ENCODE measurements at regions not wholly inside any gene's neighbourhood (a gene's known extent, or its start where the extent isn't known, plus 50 kb on each side); places are given as distances from the start of the nearest gene placed in this dataset.

- intact Hi-C loops (cut with micrococcal nuclease; ENCODE audit: unreplicated experiment) (no loop called here), in situ Hi-C loops (cut with HindIII; ENCODE audit: extremely low pct_ligation_motif_present, low pct_unique_long_range_greater_than_20kb) (no loop called here)
- FAIRE-seq: no peak
- Histone ChIP-seq H3K36me3 (replicated peaks in 1 of 2; ENCODE audit: control insufficient read depth in 1 of 2, insufficient read depth in 2 of 2, low read length in 2 of 2) (no peaks in the 10 kb centered on the region), H2AFZ (ENCODE audit: low read length) (no peak overlapping the region), H3K4me2 (ENCODE audit: low read depth, low read length) (no peak overlapping the region), H3K9ac (ENCODE audit: insufficient read depth, low read depth, low read length) (no peak overlapping the region), H4K20me1 (ENCODE audit: insufficient read depth, low read length) (no peaks in the 10 kb centered on the region), H3K4me1 (ENCODE audit: insufficient read depth, low read length) (no peaks in the 10 kb centered on the region), H3K27me3 (ENCODE audit: control insufficient read depth in 1 of 2, insufficient read depth in 2 of 2, low read length in 2 of 2) (no peaks in the 10 kb centered on the region), H3K4me3 (replicated peaks in 1 of 3; ENCODE audit: insufficient read depth in 1 of 3, low read depth in 2 of 3, low read length in 3 of 3) (no peak overlapping the region), H3K27ac (ENCODE audit: extremely low read length, insufficient read depth, low read length) (no peak overlapping the region), H3K9me3 (ENCODE audit: low read length) (no peaks in the 10 kb centered on the region), H3K79me2 (ENCODE audit: insufficient read depth, low read length) (no peaks in the 10 kb centered on the region)
- no TSS peak for BruUV-seq (replicated peaks)
- ATAC-seq: no peak
- ChIA-PET CTCF (ENCODE audit: low intra/inter-chr PET ratio, low total read pairs) (no interaction called here), POLR2A (no interaction called here)
- WGBS (ENCODE audit: low lambda C conversion rate): 64% methylated on average over 3 of the region's 3 CpGs
- DNase-seq (ENCODE audit: low spot score): no peak
- TF ChIP-seq SYNCRIP (IDR thresholded peaks at IDR 0.05; ENCODE audit: insufficient read depth, low read depth, low read length) (no peak), MBD4 (IDR thresholded peaks at IDR 0.05; ENCODE audit: borderline replicate concordance, low read length) (no peak), MTERF4 (CRISPR knock-in tag; IDR thresholded peaks at IDR 0.05) (no peak), HMGXB4 (CRISPR knock-in tag; IDR thresholded peaks at IDR 0.05; ENCODE audit: borderline replicate concordance in 1 of 2, low read depth in 1 of 2) (no peak), ZNF350 (CRISPR knock-in tag; IDR thresholded peaks at IDR 0.05; ENCODE audit: borderline replicate concordance, low read depth) (no peak), AHDC1 (CRISPR knock-in tag; IDR thresholded peaks at IDR 0.05; ENCODE audit: borderline replicate concordance) (no peak), EP300 (IDR thresholded peaks at IDR 0.05; ENCODE audit: low read depth in 2 of 2, low read length in 2 of 2) (no peak), EP300 (CRISPR knock-in tag; IDR thresholded peaks at IDR 0.05; ENCODE audit: borderline replicate concordance) (no peak), SALL2 (CRISPR knock-in tag; IDR thresholded peaks at IDR 0.05) (no peak), MXD1 (CRISPR knock-in tag; IDR thresholded peaks at IDR 0.05) (no peak), RORA (CRISPR knock-in tag; IDR thresholded peaks at IDR 0.05) (no peak), THAP8 (CRISPR knock-in tag; IDR thresholded peaks at IDR 0.05; ENCODE audit: borderline replicate concordance) (no peak), ZNF740 (CRISPR knock-in tag; IDR thresholded peaks at IDR 0.05) (no peak), SRSF9 (IDR thresholded peaks at IDR 0.05; ENCODE audit: borderline replicate concordance, insufficient read depth, low read depth, low read length, poor library complexity, severe bottlenecking) (no peak)
Observed at GRCh38 chr13:59024434-59024833, 1139.3 kb downstream of the DIAPH3 start.

All from HepG2 (cell line).